ENCODE measurements at regions not wholly inside any gene's neighbourhood (a gene's known extent, or its start where the extent isn't known, plus 50 kb on each side); places are given as distances from the start of the nearest gene placed in this dataset.

DNA sequence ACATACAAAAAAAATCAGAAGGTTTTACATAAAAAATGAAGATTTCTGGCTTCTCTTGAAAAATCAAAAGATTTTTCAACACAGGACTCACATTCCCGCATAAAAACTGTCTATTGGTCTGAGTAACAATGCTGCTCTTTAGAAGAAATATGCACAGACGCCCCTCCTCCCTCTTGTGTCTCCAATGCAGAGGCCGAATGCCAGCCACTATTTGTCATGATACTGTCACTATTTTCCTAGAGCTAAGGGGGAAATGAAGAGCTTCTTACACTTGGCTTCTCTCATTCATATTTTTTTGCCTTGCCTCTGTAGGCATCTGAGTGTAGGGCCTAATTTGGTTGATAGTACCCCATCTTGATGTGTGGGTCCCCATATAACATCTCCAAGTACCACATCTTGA, 98.0 kb downstream of the BBS10 start:
- no peaks in the 10 kb centered on the region for H3K36me3 ChIP-seq (ENCODE audit: low read depth)
- intact Hi-C loops (cut with micrococcal nuclease; ENCODE audit: unreplicated experiment) = no loop called here
- no peak overlapping the region for H3K4me3 ChIP-seq
- no peaks in the 10 kb centered on the region for H3F3A ChIP-seq (ENCODE audit: insufficient read depth, low read depth)
- DNase-seq = no peak
- no peaks in the 10 kb centered on the region for H3K4me1 ChIP-seq (replicated peaks; ENCODE audit: insufficient read depth)
- POLR2A ChIA-PET (ENCODE audit: unreplicated experiment) = no interaction called here
- H3K79me2 ChIP-seq (ENCODE audit: low read depth) = no peaks in the 10 kb centered on the region
- H2AFZ ChIP-seq = no peak overlapping the region
- no peaks in the 10 kb centered on the region for H4K20me1 ChIP-seq (ENCODE audit: insufficient read depth)
- no peaks in the 10 kb centered on the region for H3K27me3 ChIP-seq (ENCODE audit: insufficient read depth, low read depth)
- H3K9me2 ChIP-seq (ENCODE audit: insufficient read depth) = no peaks in the 10 kb centered on the region
- no peaks in the 10 kb centered on the region for H3K9me3 ChIP-seq (ENCODE audit: insufficient read depth, low read depth)
- no TSS peak for BruUV-seq (replicated peaks)
- no peak overlapping the region for H3K27ac ChIP-seq
- TF ChIP-seq, protein P1, sequence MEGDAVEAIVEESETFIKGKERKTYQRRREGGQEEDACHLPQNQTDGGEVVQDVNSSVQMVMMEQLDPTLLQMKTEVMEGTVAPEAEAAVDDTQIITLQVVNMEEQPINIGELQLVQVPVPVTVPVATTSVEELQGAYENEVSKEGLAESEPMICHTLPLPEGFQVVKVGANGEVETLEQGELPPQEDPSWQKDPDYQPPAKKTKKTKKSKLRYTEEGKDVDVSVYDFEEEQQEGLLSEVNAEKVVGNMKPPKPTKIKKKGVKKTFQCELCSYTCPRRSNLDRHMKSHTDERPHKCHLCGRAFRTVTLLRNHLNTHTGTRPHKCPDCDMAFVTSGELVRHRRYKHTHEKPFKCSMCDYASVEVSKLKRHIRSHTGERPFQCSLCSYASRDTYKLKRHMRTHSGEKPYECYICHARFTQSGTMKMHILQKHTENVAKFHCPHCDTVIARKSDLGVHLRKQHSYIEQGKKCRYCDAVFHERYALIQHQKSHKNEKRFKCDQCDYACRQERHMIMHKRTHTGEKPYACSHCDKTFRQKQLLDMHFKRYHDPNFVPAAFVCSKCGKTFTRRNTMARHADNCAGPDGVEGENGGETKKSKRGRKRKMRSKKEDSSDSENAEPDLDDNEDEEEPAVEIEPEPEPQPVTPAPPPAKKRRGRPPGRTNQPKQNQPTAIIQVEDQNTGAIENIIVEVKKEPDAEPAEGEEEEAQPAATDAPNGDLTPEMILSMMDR (conservative IDR thresholded peaks at IDR 0.05) = no peak
- no peak for TF ChIP-seq EZH2 (IDR thresholded peaks at IDR 0.05; ENCODE audit: low read depth)
- no peak overlapping the region for H3K4me2 ChIP-seq
- CTCF ChIA-PET = no interaction called here

DNA sequence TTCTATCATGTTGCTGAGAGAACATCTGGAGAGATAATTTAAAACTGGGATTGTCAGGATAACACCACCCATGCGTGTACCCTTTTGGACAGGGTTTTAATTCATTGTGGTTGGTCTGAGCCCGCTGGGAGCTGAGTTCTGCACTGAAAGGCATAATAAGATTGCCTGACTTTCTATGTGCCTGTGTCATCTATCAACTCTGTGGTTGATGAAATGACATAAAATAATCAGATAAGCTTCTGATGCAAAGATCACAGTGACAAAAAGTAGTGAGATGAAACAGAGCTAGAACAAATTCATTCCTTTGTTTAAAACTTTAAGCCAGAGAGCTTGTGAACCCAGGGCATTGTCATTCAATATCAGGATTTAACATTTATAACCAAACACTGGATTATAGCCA, 98.7 kb downstream of the BBS10 start:
- no peak overlapping the region for H2AFZ ChIP-seq
- CTCF ChIA-PET = no interaction called here
- H3K4me1 ChIP-seq (replicated peaks; ENCODE audit: insufficient read depth) = no peaks in the 10 kb centered on the region
- no peak overlapping the region for H3K27ac ChIP-seq
- no peak for DNase-seq
- H3F3A ChIP-seq (ENCODE audit: insufficient read depth, low read depth) = no peaks in the 10 kb centered on the region
- intact Hi-C loops (cut with micrococcal nuclease; ENCODE audit: unreplicated experiment) = no loop called here
- POLR2A ChIA-PET (ENCODE audit: unreplicated experiment) = interaction anchor here (0.6 kb wide), 1 partner anchor 156 kb away, joined by 3 read pairs; no protein-coding TSS in a partner anchor
- no peaks in the 10 kb centered on the region for H3K79me2 ChIP-seq (ENCODE audit: low read depth)
- no peaks in the 10 kb centered on the region for H4K20me1 ChIP-seq (ENCODE audit: insufficient read depth)
- TF ChIP-seq EZH2 (IDR thresholded peaks at IDR 0.05; ENCODE audit: low read depth) = no peak
- TF ChIP-seq, protein P1 (conservative IDR thresholded peaks at IDR 0.05) = no peak
- no peaks in the 10 kb centered on the region for H3K36me3 ChIP-seq (ENCODE audit: low read depth)
- H3K4me3 ChIP-seq = no peak overlapping the region
- H3K27me3 ChIP-seq (ENCODE audit: insufficient read depth, low read depth) = no peaks in the 10 kb centered on the region
- no peak overlapping the region for H3K4me2 ChIP-seq
- BruUV-seq (replicated peaks) = no TSS peak
- H3K9me3 ChIP-seq (ENCODE audit: insufficient read depth, low read depth) = no peaks in the 10 kb centered on the region
- H3K9me2 ChIP-seq (ENCODE audit: insufficient read depth) = no peaks in the 10 kb centered on the region

DNA sequence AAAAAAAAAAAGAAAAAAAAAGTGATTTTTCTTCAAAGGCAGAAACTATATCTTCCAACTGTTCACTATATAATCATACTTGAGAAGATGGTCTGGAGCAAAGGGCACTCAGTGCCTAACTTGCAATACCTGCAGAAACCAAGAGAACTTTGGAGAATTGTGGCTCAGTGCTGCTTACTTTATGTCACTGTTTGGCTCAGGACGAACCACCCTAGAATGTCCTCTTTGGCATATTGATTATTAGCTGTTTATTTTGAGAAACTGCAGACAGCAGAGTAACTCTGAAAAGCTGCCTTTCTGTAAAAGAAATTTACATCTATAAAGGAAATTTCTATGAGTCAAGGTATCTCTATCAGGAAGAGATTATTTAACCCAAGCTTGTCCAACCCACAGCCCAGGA, 100.2 kb downstream of the BBS10 start:
- ChIA-PET CTCF (no interaction called here), POLR2A (ENCODE audit: unreplicated experiment) (no interaction called here)
- no peak overlapping the region for H3K27ac ChIP-seq
- H3K9me3 ChIP-seq (ENCODE audit: insufficient read depth, low read depth) = no peaks in the 10 kb centered on the region
- no peaks in the 10 kb centered on the region for H4K20me1 ChIP-seq (ENCODE audit: insufficient read depth)
- H3K79me2 ChIP-seq (ENCODE audit: low read depth) = no peaks in the 10 kb centered on the region
- H2AFZ ChIP-seq = no peak overlapping the region
- H3K4me2 ChIP-seq = no peak overlapping the region
- H3K4me3 ChIP-seq = no peak overlapping the region
- TF ChIP-seq, protein P1 (conservative IDR thresholded peaks at IDR 0.05) = no peak
- TF ChIP-seq EZH2 (IDR thresholded peaks at IDR 0.05; ENCODE audit: low read depth) = no peak
- no peak for DNase-seq
- no peaks in the 10 kb centered on the region for H3K9me2 ChIP-seq (ENCODE audit: insufficient read depth)
- H3K36me3 ChIP-seq (ENCODE audit: low read depth) = no peaks in the 10 kb centered on the region
- no TSS peak for BruUV-seq (replicated peaks)
- intact Hi-C loops (cut with micrococcal nuclease; ENCODE audit: unreplicated experiment) = no loop called here
- no peaks in the 10 kb centered on the region for H3K4me1 ChIP-seq (replicated peaks; ENCODE audit: insufficient read depth)
- no peaks in the 10 kb centered on the region for H3K27me3 ChIP-seq (ENCODE audit: insufficient read depth, low read depth)
- no peaks in the 10 kb centered on the region for H3F3A ChIP-seq (ENCODE audit: insufficient read depth, low read depth)

All from PC-9 (cell line).